ENCODE measurements at regions not wholly inside any gene's neighbourhood (a gene's known extent, or its start where the extent isn't known, plus 50 kb on each side); places are given as distances from the start of the nearest gene placed in this dataset.
A peak's percentile ranks its signal among the peaks of the same experiment; 100 is the strongest.
"Not testable (repeated sequence)": the region's sequence is repeated elsewhere in the genome, so short reads cannot be mapped to it uniquely, and the experiment has no call there.

DNA sequence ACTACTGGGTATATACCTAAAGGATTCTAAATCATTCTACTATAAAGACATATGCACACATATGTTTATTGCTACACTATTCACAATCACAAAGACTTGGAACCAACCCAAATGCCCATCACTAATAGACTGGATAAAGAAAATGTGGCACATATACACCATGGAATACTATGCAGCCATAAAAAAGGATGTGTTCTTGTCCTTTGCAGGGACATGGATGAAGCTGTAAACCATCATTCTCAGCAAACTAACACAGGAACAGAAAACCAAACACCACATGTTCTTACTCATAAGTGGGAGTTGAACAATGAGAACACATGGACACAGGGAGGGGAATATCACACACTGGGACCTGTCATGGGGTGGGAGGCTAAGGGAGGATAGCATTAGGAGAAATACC lies 249.0 kb downstream of the SLCO4C1 start:
- DNase-seq, result not testable (repeated sequence)

GRCh38 chr5:102040326-102040725 lies 255.8 kb downstream of the SLCO4C1 start:
- no peak for DNase-seq

DNA sequence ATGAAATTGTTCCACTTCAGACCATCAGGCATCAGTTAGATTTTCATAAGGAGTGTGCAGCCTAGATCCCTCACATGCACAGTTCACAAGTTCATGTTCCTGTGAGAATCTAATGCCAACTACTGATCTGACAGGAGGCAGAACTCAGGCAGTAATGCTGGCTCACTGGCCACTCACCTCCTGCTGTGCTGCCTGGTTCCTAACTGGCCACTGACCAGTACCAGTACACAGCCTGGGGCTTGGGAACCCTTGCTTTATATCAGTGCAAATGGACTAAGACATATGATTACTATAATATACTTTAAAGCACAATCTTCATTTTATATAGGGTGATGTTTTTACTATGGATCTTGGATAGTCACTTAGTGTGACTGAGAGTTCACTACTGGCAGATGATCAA lies 259.2 kb downstream of the SLCO4C1 start:
- no peak for DNase-seq

GRCh38 chr5:102031711-102032110 lies 264.4 kb downstream of the SLCO4C1 start:
- no peak for DNase-seq

DNA sequence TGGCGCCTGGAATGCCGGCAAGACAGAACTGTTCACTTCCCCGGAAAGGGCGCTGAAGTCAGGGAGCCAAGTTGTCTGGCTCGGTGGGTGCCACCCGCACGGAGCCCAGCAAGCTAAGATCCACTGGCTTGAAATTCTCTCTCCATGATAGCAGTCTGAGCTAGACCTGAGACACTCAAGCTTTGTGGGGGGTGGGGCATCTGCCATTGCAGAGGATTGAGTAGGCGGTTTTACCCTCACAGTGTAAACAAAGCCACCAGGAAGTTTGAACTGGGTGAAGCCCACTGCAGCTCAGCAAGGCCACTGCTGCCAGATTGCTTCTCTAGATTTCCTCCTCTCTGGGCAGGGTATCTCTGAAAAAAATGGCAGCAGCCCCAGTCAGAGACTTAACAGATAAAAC lies 277.4 kb downstream of the SLCO4C1 start:
- no peak for DNase-seq

DNA sequence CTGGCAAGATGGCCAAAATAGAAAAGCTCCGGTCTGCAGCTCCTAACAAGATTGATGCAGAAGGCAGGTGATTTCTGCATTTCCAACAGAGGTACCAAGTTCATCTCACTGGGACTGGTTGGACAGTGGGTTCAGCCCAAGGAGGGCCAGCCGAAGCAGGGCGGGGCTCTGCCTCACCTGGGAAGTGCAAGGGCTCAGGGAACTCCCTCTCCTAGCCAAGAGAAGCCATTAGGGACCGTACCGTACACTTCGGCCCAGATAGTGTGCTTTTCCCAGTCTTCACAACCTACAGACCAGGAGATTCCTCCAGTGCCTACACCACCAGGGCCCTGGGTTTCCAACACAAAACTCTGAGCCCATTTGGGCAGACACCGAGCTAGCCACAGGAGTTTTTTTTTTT lies 277.8 kb downstream of the SLCO4C1 start:
- no peak for DNase-seq

- DNase-seq, result no peak
Measured at GRCh38 chr5:102014371-102014770, 281.7 kb downstream of the SLCO4C1 start.

GRCh38 chr5:102010644-102011043 lies 285.4 kb downstream of the SLCO4C1 start:
- no peak for DNase-seq

- no peak for DNase-seq
Measured at GRCh38 chr5:101997235-101997634, 298.8 kb downstream of the SLCO4C1 start.

DNA sequence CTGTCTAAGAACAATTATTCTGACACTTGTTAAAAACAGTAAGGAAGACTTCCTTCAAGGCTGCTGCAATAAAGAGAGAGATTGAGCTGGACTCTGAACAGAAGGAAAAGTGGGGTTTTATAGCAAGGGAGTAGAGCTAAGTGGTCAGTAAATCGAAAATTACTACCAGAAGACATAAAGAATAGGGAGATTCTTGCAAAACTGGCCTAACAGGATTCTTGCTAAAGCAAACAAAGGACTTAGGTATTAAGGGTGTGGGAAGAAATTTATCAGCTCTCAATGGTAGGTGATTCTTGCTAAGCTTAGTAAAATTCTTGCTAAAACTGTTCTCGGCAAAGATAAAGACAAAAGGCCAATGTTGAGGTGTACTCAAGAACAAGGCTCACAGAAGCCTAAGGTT lies 300.5 kb downstream of the SLCO4C1 start:
- no peak for DNase-seq

DNA sequence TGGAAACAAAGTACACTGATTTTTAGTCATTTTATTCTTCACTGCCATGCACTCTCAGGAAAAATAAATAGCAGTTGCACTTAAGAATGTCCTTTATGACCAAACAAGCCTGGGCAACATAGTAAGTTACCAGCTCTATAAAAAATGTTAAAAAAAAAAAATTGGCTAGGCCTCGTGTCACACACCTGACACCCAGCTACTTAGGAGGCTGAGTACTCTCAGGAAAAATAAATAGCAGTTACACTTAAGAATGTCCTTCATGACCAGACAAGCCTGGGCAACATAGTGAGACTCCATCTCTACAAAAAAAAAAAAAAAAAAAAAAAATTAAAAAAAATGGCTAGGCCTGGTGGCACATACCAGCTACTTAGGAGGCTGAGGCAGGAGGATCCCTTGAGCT lies 304.6 kb downstream of the SLCO4C1 start:
- DNase-seq, result no peak

GRCh38 chr5:101989659-101990058 lies 306.4 kb downstream of the SLCO4C1 start:
- DNase-seq, result no peak

DNA sequence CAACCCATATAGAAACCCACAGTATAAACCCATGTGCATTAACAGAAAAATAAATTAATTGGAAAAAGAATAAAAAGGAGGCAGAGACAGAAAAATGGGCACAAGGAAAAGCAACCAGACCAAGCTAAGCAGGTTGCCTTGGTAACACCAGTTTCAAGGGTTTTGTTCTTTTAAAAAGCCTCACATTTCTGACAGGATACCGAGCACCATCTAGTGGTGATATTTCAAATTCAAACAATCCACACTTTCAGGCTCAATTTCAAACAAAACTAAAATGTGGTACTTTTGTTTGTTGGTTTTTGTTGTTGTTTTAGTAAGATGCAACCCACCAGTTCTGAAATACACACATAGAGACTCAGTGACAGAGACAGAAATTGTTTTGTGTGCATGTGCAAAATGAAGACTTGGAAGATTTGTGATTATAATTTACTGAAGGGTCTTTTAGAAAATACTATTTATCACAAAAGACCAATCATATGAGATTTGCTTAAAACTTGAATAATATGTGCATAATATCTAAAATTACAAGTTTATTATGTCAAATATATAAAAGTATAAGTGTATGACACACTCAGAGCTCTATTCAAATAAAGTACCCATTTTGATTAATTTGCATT lies 318.2 kb downstream of the SLCO4C1 start:
- peak; percentile 56 for DNase-seq

- no peak for DNase-seq
Measured at GRCh38 chr5:101976933-101977332, 319.2 kb downstream of the SLCO4C1 start.

DNA sequence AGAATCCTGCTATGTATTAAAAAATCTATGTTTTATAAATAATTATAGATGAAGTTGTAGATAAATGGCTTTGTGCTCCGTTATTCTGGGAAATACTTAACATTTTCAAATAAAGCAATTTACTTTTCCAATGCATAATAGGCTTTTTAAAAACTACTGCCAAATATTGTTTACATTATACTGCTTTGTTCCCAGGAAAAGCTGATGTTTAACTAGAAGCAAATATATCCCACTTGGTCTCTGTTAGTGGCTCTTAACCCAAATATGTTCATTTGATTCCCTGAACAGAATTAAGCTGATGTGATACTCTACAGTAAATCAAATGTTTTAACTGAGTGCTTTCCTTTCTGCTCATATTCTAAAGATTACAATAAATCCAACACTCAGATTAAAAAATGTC lies 326.3 kb downstream of the SLCO4C1 start:
- no peak for DNase-seq

DNA sequence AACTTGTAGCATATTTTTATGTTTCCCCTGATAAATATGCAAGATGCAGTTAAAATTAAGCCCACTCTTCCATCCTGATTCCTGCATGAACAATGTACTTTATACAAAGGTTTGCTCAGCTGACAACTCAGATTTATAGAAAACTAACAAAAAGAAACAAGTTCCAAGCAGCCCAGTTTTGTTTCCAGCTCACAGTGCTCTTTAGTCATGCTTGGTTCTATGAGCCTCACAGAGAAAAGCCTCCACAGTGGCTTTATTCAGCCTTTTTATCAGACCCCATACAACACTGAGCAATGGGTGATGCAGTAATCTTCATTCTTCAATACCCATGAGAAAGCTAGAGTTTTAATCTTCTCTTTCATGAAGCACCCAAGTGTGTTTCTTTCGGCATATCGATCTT lies 329.6 kb downstream of the SLCO4C1 start:
- DNase-seq, result no peak

GRCh38 chr5:101955891-101956290 lies 340.2 kb downstream of the SLCO4C1 start:
- DNase-seq, result peak; percentile 73

GRCh38 chr5:101950019-101950418 lies 346.1 kb downstream of the SLCO4C1 start:
- no peak for DNase-seq

DNA sequence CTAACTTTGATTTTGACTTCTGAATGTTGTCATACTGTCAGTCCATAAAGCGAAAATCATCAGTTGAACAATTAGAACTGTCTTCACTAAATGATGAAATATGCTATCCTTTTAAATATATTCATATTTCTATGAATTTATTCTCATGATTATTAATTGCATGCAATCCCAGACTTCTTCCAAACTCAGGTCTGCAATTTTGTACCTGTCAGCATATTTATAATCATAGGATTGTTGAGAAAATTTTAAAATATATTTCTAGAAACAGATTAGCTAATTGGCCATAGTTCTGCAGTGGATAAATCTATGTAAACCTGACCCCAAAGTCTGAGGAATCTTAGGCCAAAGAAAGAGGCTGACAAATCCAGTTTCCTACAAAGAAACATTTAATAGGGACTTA lies 347.5 kb downstream of the SLCO4C1 start:
- DNase-seq, result no peak

DNA sequence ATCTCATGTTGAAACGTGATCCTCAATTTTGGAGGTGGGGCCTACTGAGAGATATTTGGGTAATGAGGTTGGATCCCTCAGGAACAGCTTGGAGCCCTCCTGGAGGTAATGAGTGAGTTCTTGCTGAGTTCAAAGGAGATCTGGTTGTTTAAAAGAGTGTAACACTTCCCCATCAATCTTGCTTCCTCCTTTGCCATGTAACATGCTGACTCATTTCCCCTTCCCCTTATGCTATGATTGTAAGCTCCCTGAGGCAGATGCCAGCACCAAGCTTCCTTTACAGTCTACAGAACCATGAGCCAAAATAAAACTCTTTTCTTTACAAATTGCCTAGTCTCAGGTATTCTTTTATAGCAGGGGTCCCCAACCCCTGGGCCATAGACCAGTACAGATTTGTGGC lies 352.3 kb downstream of the SLCO4C1 start:
- DNase-seq, result peak; percentile 88

GRCh38 chr5:101942321-101942882 lies 353.7 kb downstream of the SLCO4C1 start:
- peak; percentile 36 for DNase-seq

- DNase-seq, result no peak
Measured at GRCh38 chr5:101937041-101937440, 359.0 kb downstream of the SLCO4C1 start.

- DNase-seq, result no peak
Measured at GRCh38 chr5:101935086-101935485, 361.0 kb downstream of the SLCO4C1 start.

GRCh38 chr5:101932599-101932998 lies 363.5 kb downstream of the SLCO4C1 start:
- DNase-seq, result no peak

DNA sequence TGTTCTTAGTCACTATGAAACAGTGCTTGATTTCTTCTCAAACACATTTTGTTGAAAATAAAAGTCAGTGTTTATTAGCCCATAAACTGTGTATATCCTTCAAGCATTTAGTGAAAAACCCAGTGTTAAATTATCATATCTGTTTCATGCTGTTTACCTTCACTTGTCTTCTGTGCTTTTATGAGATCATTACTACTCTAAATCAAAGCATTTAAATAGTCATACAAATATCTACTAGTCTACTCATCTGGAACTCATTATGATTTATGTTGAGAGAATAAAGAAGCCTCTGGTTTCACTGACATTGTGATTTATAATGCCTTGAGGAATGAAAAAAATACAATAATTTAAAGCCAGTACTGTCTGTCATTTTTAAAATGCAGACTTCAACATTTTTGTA lies 366.5 kb downstream of the SLCO4C1 start:
- no peak for DNase-seq
